Pancreas (tissue), 10 donors: ENCODE measurements at regions not wholly inside any gene's neighbourhood (a gene's known extent, or its start where the extent isn't known, plus 50 kb on each side); places are given as distances from the start of the nearest gene placed in this dataset.
A peak's percentile ranks its signal among the peaks of the same experiment; 100 is the strongest.

Experiments used
- ATAC-seq, 4 donors: fragments of 200-7000 bp; cut with Tn5 transposase; one replicate each; pipeline versions ENCODE4 v1.8.0 to v1.9.1; 2020; ENCODE audit warnings: mild to moderate bottlenecking in 4 of 4, moderate library complexity in 4 of 4
- DNase-seq, 6 donors: peaks; one replicate each; pipeline ENCODE4 v3.0.0-alpha.2; 2020
- FAIRE-seq: peaks from 2 replicates; lab custom pipeline; 2012; peaks lifted over from hg19 to GRCh38; lab: Jason Lieb, UNC
- H3K27ac ChIP-seq, 4 donors: fragments of 200-600 bp; sonication (generic); 1 replicate in 3 of 4; 2 replicates in 1 of 4; pipeline versions ENCODE4 v1.5.0 to v1.8.0; 2020
- H3K27me3 ChIP-seq, 4 donors: fragments of 200-600 bp; one replicate each; pipeline ENCODE4 v1.8.0; 2021
- H3K36me3 ChIP-seq, 3 donors: fragments of 200-600 bp; sonication (generic) in 1 of 3; one replicate each; pipeline versions ENCODE4 v1.5.0 to v1.8.0; 2020 to 2021
- H3K4me1 ChIP-seq, 3 donors: fragments of 200-600 bp; one replicate each; pipeline ENCODE4 v1.8.0; 2021
- H3K4me3 ChIP-seq, 4 donors: fragments of 200-600 bp; sonication (generic) in 2 of 4; one replicate each; pipeline versions ENCODE4 v1.5.0 to v1.8.0; 2020 to 2021
- H3K9me3 ChIP-seq, 4 donors: fragments of 200-600 bp; one replicate each; pipeline ENCODE4 v1.8.0; 2021
- CTCF ChIP-seq, 4 donors: fragments of 200-600 bp; sonication (generic) in 3 of 4; IDR thresholded peaks; one replicate each; pipeline versions ENCODE4 v1.5.0 to v1.8.0; 2021; ENCODE audit warnings: antibody characterized with exemption in 4 of 4
- WGBS, 2 donors: extraction: QIAGEN DNeasy Blood & Tissue Kit; methylation state at CpG; one replicate each; pipeline ENCODE4 v1.1.7; 2013; 5-methylcytosine and 5-hydroxymethylcytosine counted together
- intact Hi-C, 3 donors: fragments of 100-400 bp; cut with DNase I; formaldehyde crosslinking; loops; one replicate each; pipeline versions ENCODE4 v1.11.1 to v1.14.2; 2022
- donor health status: healthy with polysubstance abuse.
- donor health status: DM: no; HTN: no; CAD: no; lungs with moderate emphysema.
- donor health status: DM: no; HTN: no; CAD: no.
- donor health status: control.
- donor health status: control.
- donor health status: Bipolar disorder and iron deficiency.
- donor health status: DM: yes; HTN: yes; CAD: no.
- donor health status: DM: no; HTN: no; CAD: no.
- donor health status: DM: no; HTN: no; CAD: no.
- donor health status: DM: yes; HTN: yes; CAD: no.

GRCh38 chr3:117700573-117701360 lies 991.2 kb downstream of the TUSC7 start:
- Histone ChIP-seq H3K36me3 (no peaks in the 10 kb centered on the region), H3K27me3 (no peaks in the 10 kb centered on the region), H3K4me1 (no peaks in the 10 kb centered on the region), H3K4me3 (no peak overlapping the region), H3K27ac (no peak overlapping the region), H3K9me3 (no peaks in the 10 kb centered on the region)
- 73 to 75% methylated on average over 6 of the region's 6 CpGs for WGBS, 2 donors
- ATAC-seq (no peak), FAIRE-seq (no peak), DNase-seq (no peak)
- intact Hi-C loops: no loop called here
- TF ChIP-seq CTCF (IDR thresholded peaks at IDR 0.05): no peak

- Histone ChIP-seq H3K9me3 (no peaks in the 10 kb centered on the region), H3K4me1 (no peaks in the 10 kb centered on the region), H3K36me3 (no peaks in the 10 kb centered on the region), H3K27ac (no peak overlapping the region), H3K4me3 (no peak overlapping the region), H3K27me3 (no peaks in the 10 kb centered on the region)
- DNase-seq: no peak
- intact Hi-C loops: no loop called here
- TF ChIP-seq CTCF (IDR thresholded peaks at IDR 0.05): no peak
- FAIRE-seq: no peak
- WGBS, 2 donors: 40 to 55% methylated on average over 3 of the region's 3 CpGs
- no peak for ATAC-seq
These were observed 995.4 kb downstream of the TUSC7 start for GRCh38 chr3:117705011-117705410.

- Histone ChIP-seq H3K4me1 (no peaks in the 10 kb centered on the region), H3K36me3 (no peaks in the 10 kb centered on the region), H3K27ac (no peak overlapping the region), H3K9me3 (no peaks in the 10 kb centered on the region), H3K4me3 (no peak overlapping the region), H3K27me3 (no peaks in the 10 kb centered on the region)
- DNase-seq (no peak), FAIRE-seq (no peak), ATAC-seq (peak in 2 of 4 donors; percentile 40 to 48)
- intact Hi-C loops: no loop called here
- TF ChIP-seq CTCF (IDR thresholded peaks at IDR 0.05): no peak
- 46 to 59% methylated on average over 1 of the region's 1 CpG for WGBS, 2 donors
These were observed 996.5 kb downstream of the TUSC7 start for GRCh38 chr3:117706037-117706436.

GRCh38 chr3:117706756-117707155 lies 997.2 kb downstream of the TUSC7 start:
- Histone ChIP-seq H3K9me3 (no peaks in the 10 kb centered on the region), H3K27ac (no peak overlapping the region), H3K4me3 (no peak overlapping the region), H3K4me1 (no peaks in the 10 kb centered on the region), H3K27me3 (no peaks in the 10 kb centered on the region), H3K36me3 (no peaks in the 10 kb centered on the region)
- TF ChIP-seq CTCF (IDR thresholded peaks at IDR 0.05): no peak
- DNase-seq: no peak
- WGBS, 2 donors: 51 to 59% methylated on average over 2 of the region's 2 CpGs
- no peak for FAIRE-seq
- no peak for ATAC-seq
- intact Hi-C loops: no loop called here

- no peak overlapping the region for H3K4me3 ChIP-seq
- H3K9me3 ChIP-seq: no peaks in the 10 kb centered on the region
- no peak overlapping the region for H3K27ac ChIP-seq
- H3K4me1 ChIP-seq: no peaks in the 10 kb centered on the region
- DNase-seq (no peak), ATAC-seq (no peak), FAIRE-seq (no peak)
- H3K36me3 ChIP-seq: no peaks in the 10 kb centered on the region
- WGBS, 2 donors: 85 to 86% methylated on average over 3 of the region's 3 CpGs
- H3K27me3 ChIP-seq: no peaks in the 10 kb centered on the region
- TF ChIP-seq CTCF (IDR thresholded peaks at IDR 0.05): no peak
- intact Hi-C loops: no loop called here
These were observed 999.0 kb downstream of the TUSC7 start for GRCh38 chr3:117708601-117709000.
